Peyer's patch (tissue), 4 donors: ENCODE measurements at regions not wholly inside any gene's neighbourhood (a gene's known extent, or its start where the extent isn't known, plus 50 kb on each side); places are given as distances from the start of the nearest gene placed in this dataset.
A peak's percentile ranks its signal among the peaks of the same experiment; 100 is the strongest.

ENCODE experiments used
- DNase-seq, 3 donors: peaks; one replicate each; pipeline ENCODE4 v3.0.0-alpha.2; 2017 to 2019
- H3K27ac ChIP-seq, 4 donors: fragments of 200-600 bp; sonication (generic); one replicate each; pipeline ENCODE4 v1.5.1; 2016 to 2019
- H3K27me3 ChIP-seq, 2 donors: fragments of 200-600 bp; sonication (generic); one replicate each; pipeline ENCODE4 v1.5.1; 2019
- H3K36me3 ChIP-seq, 3 donors: fragments of 200-600 bp; sonication (generic); one replicate each; pipeline ENCODE4 v1.5.1; 2016 to 2019
- H3K4me1 ChIP-seq, 4 donors: fragments of 200-600 bp; sonication (generic); one replicate each; pipeline ENCODE4 v1.5.1; 2016 to 2019
- H3K4me3 ChIP-seq, 4 donors: fragments of 200-600 bp; sonication (generic); 1 replicate in 3 of 4; 2 replicates in 1 of 4; pipeline ENCODE4 v1.5.1; 2016 to 2019; ENCODE audit warnings: mild to moderate bottlenecking in 1 of 4
- H3K9me3 ChIP-seq, 4 donors: fragments of 200-600 bp; sonication (generic); one replicate each; pipeline ENCODE4 v1.5.1; 2016 to 2019; ENCODE audit warnings: mild to moderate bottlenecking in 1 of 4
- POLR2A ChIP-seq, 2 donors: fragments of 450-650 bp; IDR thresholded peaks; one replicate each; pipeline ENCODE4 v1.5.1; 2017; ENCODE audit warnings: antibody characterized with exemption in 2 of 2, mild to moderate bottlenecking in 2 of 2, moderate library complexity in 2 of 2
- TF ChIP-seq, protein P1 (sequence below), 6 experiments: fragments of 450-650 bp in 4 of 6; fragments of 200-600 bp in 2 of 6; sonication (generic) in 1 of 6; IDR thresholded peaks; one replicate each; pipeline ENCODE4 v1.5.1; 2017 to 2019; ENCODE audit warnings: antibody characterized with exemption in 6 of 6, mild to moderate bottlenecking in 3 of 6, moderate library complexity in 1 of 6

DNA sequence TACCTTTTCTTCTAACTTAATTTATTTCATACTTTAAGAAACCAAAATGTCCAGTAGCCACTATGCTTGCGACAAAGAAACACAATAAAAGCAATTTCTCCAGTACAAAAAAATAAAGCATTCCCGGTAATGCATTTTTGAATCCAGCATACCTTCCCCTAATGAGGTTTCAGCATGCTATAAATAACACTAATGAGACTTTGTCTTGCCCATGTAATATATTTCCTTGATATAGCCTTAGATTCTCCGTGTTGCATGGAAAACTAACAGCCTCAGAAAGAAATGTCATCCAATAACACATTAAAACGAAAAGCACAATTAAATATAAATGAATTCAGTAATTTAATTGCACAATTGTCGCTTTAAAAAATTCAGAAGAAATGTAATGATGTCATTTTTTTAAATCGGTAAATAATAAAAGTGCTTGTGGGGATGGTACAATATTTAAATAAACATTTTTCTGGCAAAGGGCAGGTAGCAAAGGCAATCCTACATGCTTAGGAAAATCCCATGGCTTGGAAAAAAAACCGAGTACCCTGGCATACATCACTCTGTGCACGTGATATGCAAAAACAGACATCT, 225.2 kb upstream of the PPARGC1A start:
- no peak for TF ChIP-seq POLR2A (IDR thresholded peaks at IDR 0.05)
- TF ChIP-seq, protein P1, sequence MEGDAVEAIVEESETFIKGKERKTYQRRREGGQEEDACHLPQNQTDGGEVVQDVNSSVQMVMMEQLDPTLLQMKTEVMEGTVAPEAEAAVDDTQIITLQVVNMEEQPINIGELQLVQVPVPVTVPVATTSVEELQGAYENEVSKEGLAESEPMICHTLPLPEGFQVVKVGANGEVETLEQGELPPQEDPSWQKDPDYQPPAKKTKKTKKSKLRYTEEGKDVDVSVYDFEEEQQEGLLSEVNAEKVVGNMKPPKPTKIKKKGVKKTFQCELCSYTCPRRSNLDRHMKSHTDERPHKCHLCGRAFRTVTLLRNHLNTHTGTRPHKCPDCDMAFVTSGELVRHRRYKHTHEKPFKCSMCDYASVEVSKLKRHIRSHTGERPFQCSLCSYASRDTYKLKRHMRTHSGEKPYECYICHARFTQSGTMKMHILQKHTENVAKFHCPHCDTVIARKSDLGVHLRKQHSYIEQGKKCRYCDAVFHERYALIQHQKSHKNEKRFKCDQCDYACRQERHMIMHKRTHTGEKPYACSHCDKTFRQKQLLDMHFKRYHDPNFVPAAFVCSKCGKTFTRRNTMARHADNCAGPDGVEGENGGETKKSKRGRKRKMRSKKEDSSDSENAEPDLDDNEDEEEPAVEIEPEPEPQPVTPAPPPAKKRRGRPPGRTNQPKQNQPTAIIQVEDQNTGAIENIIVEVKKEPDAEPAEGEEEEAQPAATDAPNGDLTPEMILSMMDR (IDR thresholded peaks at IDR 0.05), result no peak
- no peaks in the 10 kb centered on the region for H3K36me3 ChIP-seq
- DNase-seq, result no peak
- no peak overlapping the region for H3K4me3 ChIP-seq
- no peaks in the 10 kb centered on the region for H3K9me3 ChIP-seq
- H3K27ac ChIP-seq, result no peak overlapping the region
- H3K4me1 ChIP-seq, result no peaks in the 10 kb centered on the region
- no peaks in the 10 kb centered on the region for H3K27me3 ChIP-seq

DNA sequence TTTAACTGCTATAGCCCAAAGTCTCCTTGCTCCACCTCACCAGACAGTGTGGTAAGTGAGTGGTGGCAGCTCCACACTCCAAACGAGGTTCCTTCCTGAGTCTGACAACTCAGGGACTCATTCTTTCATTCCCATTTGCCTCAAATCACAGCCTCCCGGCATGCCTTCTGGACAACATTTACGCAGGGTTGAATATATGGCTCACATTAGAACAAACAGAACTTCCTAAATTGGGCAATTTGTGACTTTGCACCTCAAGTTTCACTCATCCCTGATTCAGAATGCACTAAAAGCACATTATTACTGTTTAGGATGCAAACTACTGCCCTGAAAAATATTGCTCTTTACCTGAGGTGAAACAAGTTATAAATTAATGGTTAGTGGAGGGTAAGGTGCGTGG, 224.6 kb upstream of the PPARGC1A start:
- H3K4me3 ChIP-seq, result no peak overlapping the region
- H3K9me3 ChIP-seq, result no peaks in the 10 kb centered on the region
- no peaks in the 10 kb centered on the region for H3K4me1 ChIP-seq
- no peak for TF ChIP-seq POLR2A (IDR thresholded peaks at IDR 0.05)
- TF ChIP-seq, protein P1 (IDR thresholded peaks at IDR 0.05), result no peak
- H3K36me3 ChIP-seq, result no peaks in the 10 kb centered on the region
- H3K27ac ChIP-seq, result no peak overlapping the region
- DNase-seq, result no peak
- no peaks in the 10 kb centered on the region for H3K27me3 ChIP-seq

DNA sequence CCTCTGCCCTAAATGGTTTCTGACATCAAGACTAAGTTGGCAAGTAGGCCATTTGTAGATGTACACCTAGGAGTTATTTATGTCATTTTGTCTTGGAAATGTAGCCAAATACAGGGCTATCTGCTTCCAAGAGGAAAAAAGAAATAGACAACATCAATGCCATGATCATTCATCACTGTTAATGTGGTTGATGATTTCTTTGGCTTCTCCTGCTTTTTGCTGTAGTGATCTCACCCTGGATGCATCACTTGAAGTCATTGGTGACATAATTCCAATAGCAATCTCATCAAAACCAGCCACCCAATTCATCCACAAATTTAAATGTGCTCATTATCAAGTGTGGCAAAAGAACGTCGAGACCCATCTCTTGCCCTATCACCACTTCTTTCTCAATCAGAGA, 222.6 kb upstream of the PPARGC1A start:
- Histone ChIP-seq H3K4me3 (no peak overlapping the region), H3K9me3 (no peaks in the 10 kb centered on the region), H3K36me3 (no peaks in the 10 kb centered on the region), H3K27ac (no peak overlapping the region), H3K4me1 (no peaks in the 10 kb centered on the region), H3K27me3 (no peaks in the 10 kb centered on the region)
- DNase-seq, result no peak
- TF ChIP-seq POLR2A (IDR thresholded peaks at IDR 0.05), result no peak
- TF ChIP-seq, protein P1 (IDR thresholded peaks at IDR 0.05), result no peak

DNA sequence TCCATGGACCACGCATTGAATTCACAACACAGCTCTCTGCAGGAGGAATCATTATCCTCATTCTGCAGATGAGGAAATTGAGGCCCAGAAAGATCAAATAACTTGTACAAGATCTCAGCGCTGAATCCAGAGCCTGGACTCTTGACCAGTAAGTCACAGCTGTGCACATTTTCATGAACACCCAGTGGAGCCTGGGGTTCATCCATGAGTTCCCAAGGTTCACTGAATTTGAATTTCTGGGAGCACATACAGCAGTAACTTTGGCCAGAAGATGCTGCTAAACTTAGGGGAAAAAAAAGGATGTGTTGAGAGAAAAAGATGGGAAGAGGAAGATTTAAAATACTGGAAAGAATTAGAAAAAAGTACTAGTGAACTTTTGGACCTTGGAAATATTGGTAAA, 218.7 kb upstream of the PPARGC1A start:
- H3K4me3 ChIP-seq, result no peak overlapping the region

DNA sequence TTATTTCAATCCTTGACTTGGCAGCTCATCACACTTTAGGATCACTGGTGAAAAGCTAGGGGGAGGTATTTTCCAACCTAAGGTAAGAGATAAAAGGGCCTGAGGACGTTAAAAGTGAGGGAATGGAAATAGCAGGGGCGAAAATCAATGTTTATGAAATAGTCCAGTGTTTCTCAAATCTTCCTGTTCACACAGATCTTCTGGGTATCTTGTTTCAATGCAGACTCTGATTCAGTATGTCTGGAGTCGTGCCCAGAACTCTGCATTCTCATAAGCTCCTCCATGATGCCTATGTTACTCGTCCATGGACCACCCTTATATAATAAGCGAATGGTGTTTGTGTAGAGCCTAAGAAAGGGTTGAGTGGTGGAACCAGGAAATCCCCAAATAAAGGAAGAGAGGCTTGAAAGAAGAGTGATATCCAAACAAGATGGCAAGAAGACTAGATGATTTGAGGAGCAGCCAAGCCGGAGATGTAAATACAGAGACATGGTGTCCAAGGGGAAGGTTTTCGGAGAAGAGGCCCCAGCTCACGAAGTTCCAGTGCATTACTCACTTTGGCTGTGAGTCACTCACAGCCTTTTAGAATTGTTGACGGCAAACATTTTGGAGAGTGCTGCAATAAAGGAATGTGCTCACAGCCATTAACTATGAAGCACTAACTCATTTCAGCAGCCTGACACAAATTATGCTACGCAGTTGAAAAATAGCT, 215.6 kb upstream of the PPARGC1A start:
- no peaks in the 10 kb centered on the region for H3K9me3 ChIP-seq
- H3K4me1 ChIP-seq, result no peaks in the 10 kb centered on the region
- TF ChIP-seq POLR2A (IDR thresholded peaks at IDR 0.05), result no peak
- TF ChIP-seq, protein P1 (IDR thresholded peaks at IDR 0.05), result no peak
- no peaks in the 10 kb centered on the region for H3K36me3 ChIP-seq
- H3K27me3 ChIP-seq, result no peaks in the 10 kb centered on the region
- H3K4me3 ChIP-seq, result no peak overlapping the region
- DNase-seq, result no peak
- H3K27ac ChIP-seq, result peak overlapping the region in 3 of 4 donors; percentile 4 to 43 (median 10)

More for the DNA sequence above, 218.7 kb upstream of the PPARGC1A start:
- TF ChIP-seq POLR2A (IDR thresholded peaks at IDR 0.05), result no peak
- TF ChIP-seq, protein P1 (IDR thresholded peaks at IDR 0.05), result no peak
- no peaks in the 10 kb centered on the region for H3K9me3 ChIP-seq
- no peaks in the 10 kb centered on the region for H3K27me3 ChIP-seq
- H3K27ac ChIP-seq, result no peak overlapping the region
- H3K36me3 ChIP-seq, result no peaks in the 10 kb centered on the region
- no peak for DNase-seq
- no peaks in the 10 kb centered on the region for H3K4me1 ChIP-seq
